ENCODE measurements at regions not wholly inside any gene's neighbourhood (a gene's known extent, or its start where the extent isn't known, plus 50 kb on each side); places are given as distances from the start of the nearest gene placed in this dataset.

DNA sequence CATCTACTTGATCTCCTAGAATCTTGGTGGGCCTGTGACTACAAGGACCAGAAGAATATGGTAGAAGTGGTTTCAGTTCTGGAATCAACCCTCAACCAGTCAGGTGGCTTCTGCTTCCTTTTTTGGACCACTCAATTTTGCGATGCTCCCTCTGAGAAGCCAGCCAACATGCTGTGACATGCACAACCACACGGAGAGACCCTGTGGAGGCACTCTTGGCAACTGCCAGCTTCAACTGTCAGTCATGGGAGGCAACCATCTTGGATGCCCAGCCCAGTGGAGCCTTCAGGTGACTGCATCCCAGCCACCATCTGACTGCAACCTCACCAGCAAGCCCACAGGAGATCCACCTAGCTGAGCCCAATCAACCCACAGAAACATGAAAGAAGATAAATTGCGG, 137.3 kb downstream of the FAM114A2 start:
- CTCF ChIA-PET, result no interaction called here
- intact Hi-C loops (cut with micrococcal nuclease), result no loop called here

DNA sequence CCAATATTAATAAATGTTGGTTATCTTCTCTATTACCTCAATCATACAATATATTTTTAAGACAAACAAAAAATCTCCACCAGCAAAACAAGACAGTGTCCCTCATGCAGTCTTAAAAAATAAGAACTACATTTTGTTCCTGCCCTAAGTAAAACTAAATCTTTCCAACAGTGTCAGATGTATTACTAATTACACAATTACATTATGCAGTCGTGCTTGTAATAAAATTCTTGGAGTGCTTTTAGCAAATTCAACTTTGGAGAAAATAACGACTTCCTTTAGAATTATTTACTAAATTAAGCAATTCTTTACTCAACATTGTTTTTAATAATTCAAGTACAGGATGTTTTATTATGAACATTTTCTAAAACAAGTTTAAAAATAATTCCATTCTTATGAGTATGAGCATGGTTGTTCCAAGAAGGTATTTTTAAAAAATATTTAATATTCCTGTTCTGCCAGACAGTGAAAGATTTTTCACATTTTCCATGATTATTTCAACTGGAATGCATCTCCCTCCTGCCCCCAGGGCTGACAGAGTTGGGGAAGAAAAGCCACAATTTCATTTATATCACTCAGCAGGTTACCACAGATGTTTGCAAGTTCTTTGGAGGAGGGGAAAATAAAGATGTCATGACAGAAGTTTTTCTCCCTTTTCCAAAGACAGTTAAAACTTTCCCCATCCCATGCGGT, 137.9 kb downstream of the FAM114A2 start:
- intact Hi-C loops (cut with micrococcal nuclease), result no loop called here
- DNase-seq (no peak), ATAC-seq (no peak)
- Mint-ChIP-seq H3K9me3 (no peaks in the 10 kb centered on the region), H3K27me3 (no peaks in the 10 kb centered on the region), H3K4me1 (ENCODE audit: low read depth) (no peaks in the 10 kb centered on the region), H3K4me3 (no peak overlapping the region), H3K27ac (no peak overlapping the region), H3K36me3 (ENCODE audit: low read depth) (no peaks in the 10 kb centered on the region)
- TF ChIP-seq, protein P1, sequence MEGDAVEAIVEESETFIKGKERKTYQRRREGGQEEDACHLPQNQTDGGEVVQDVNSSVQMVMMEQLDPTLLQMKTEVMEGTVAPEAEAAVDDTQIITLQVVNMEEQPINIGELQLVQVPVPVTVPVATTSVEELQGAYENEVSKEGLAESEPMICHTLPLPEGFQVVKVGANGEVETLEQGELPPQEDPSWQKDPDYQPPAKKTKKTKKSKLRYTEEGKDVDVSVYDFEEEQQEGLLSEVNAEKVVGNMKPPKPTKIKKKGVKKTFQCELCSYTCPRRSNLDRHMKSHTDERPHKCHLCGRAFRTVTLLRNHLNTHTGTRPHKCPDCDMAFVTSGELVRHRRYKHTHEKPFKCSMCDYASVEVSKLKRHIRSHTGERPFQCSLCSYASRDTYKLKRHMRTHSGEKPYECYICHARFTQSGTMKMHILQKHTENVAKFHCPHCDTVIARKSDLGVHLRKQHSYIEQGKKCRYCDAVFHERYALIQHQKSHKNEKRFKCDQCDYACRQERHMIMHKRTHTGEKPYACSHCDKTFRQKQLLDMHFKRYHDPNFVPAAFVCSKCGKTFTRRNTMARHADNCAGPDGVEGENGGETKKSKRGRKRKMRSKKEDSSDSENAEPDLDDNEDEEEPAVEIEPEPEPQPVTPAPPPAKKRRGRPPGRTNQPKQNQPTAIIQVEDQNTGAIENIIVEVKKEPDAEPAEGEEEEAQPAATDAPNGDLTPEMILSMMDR (IDR thresholded peaks at IDR 0.05), result no peak
- ChIA-PET CTCF (no interaction called here), POLR2A (no interaction called here)

More for the DNA sequence above, 137.3 kb downstream of the FAM114A2 start:
- POLR2A ChIA-PET, result no interaction called here
- H3K27ac Mint-ChIP-seq, result no peak overlapping the region
- TF ChIP-seq, protein P1 (IDR thresholded peaks at IDR 0.05), result no peak
- H3K4me1 Mint-ChIP-seq (ENCODE audit: low read depth), result no peaks in the 10 kb centered on the region
- no peak overlapping the region for H3K4me3 Mint-ChIP-seq
- ATAC-seq (no peak), DNase-seq (no peak)
- no peaks in the 10 kb centered on the region for H3K27me3 Mint-ChIP-seq
- no peaks in the 10 kb centered on the region for H3K36me3 Mint-ChIP-seq (ENCODE audit: low read depth)
- no peaks in the 10 kb centered on the region for H3K9me3 Mint-ChIP-seq

DNA sequence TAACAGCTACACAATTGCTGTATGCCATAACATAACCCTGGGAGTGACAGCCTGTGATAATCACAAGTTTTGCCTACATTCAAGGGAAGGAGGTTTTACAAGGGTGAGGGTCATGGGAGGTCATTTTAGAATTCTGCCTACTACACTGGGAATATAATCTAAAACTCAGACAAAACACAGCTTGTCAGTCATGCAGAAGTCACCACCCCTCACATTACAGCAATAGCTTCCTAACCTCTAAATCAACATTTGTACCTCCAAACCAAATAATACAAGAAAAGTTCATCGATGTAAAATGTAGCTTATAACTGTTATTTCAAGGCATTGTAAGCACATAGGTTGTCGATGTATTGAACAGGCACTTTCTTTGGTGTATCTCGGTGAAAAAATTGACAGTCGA, 139.0 kb downstream of the FAM114A2 start:
- Mint-ChIP-seq H3K36me3 (ENCODE audit: low read depth) (no peaks in the 10 kb centered on the region), H3K27me3 (no peaks in the 10 kb centered on the region), H3K4me3 (no peak overlapping the region), H3K27ac (no peak overlapping the region), H3K9me3 (no peaks in the 10 kb centered on the region), H3K4me1 (ENCODE audit: low read depth) (no peaks in the 10 kb centered on the region)
- TF ChIP-seq, protein P1 (IDR thresholded peaks at IDR 0.05), result no peak
- ATAC-seq (no peak), DNase-seq (no peak)
- intact Hi-C loops (cut with micrococcal nuclease), result no loop called here
- CTCF ChIA-PET, result no interaction called here
- POLR2A ChIA-PET, result no interaction called here

DNA sequence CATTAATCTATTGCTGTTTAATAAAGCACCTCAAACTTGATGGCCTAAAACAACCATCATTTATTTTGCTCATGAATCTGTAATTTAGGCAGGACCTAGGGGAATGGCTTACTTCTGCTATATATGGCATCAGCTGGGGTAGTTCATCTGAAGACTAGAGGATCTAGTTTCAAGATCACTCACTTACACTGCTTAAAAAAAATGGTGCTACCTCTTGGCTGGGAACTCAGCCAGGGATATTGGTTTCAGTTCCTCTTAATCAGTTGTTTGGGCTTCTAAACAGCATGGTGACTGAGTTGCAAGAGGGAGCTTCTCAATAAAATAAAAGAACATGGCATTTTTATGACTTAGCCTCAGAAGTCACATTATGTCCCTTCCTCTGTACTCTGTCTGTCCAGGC, 142.0 kb downstream of the FAM114A2 start:
- ATAC-seq (no peak), DNase-seq (no peak)
- intact Hi-C loops (cut with micrococcal nuclease), result no loop called here
- Mint-ChIP-seq H3K27ac (no peak overlapping the region), H3K4me1 (ENCODE audit: low read depth) (no peaks in the 10 kb centered on the region), H3K4me3 (no peak overlapping the region), H3K36me3 (ENCODE audit: low read depth) (no peaks in the 10 kb centered on the region), H3K9me3 (no peaks in the 10 kb centered on the region), H3K27me3 (no peaks in the 10 kb centered on the region)
- ChIA-PET POLR2A (no interaction called here), CTCF (interaction anchor here (1.4 kb wide), 1 partner anchor 23 kb away, joined by 3 read pairs; no protein-coding TSS in a partner anchor)
- TF ChIP-seq, protein P1 (IDR thresholded peaks at IDR 0.05), result no peak

DNA sequence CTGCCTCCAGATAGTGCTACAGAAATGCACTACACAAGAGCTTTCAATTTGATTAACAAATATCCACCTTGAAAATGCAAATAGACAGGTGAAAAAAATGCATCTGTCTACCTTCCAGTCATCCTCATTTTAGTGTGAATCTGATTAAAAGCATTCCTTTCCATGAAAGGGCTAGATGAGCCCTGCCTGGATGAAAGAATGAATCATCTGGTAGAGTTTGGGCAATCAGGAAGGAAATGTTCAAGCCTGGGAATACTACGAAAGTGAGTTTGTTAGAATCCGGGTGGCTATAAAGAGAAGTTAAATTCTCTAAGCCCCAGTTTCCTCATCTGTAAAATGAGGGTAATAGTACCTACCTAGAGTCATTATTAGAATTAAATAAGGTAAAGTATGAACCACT, 142.6 kb downstream of the FAM114A2 start:
- ChIA-PET CTCF (interaction anchor here (1.4 kb wide), 1 partner anchor 23 kb away, joined by 3 read pairs; no protein-coding TSS in a partner anchor), POLR2A (no interaction called here)
- TF ChIP-seq, protein P1 (IDR thresholded peaks at IDR 0.05), result no peak
- Mint-ChIP-seq H3K36me3 (ENCODE audit: low read depth) (no peaks in the 10 kb centered on the region), H3K9me3 (no peaks in the 10 kb centered on the region), H3K4me1 (ENCODE audit: low read depth) (no peaks in the 10 kb centered on the region), H3K27ac (no peak overlapping the region), H3K27me3 (no peaks in the 10 kb centered on the region), H3K4me3 (no peak overlapping the region)
- no peak for DNase-seq
- intact Hi-C loops (cut with micrococcal nuclease), result no loop called here
- ATAC-seq, result no peak

All from activated CD8-positive, alpha-beta T cell treated with anti-CD3 and anti-CD28 coated beads for 36 hours (primary cell).